ENCODE measurements at regions not wholly inside any gene's neighbourhood (a gene's known extent, or its start where the extent isn't known, plus 50 kb on each side); places are given as distances from the start of the nearest gene placed in this dataset.

- DNase-seq (ENCODE audit: low read depth, low spot score): no peak
- H3K4me3 ChIP-seq (replicated peaks in 1 of 3; ENCODE audit: insufficient read depth in 1 of 3, low read depth in 1 of 3, low read length in 3 of 3): no peak overlapping the region
- ChIA-PET POLR2A (no interaction called here), CTCF (no interaction called here)
- H3K4me2 ChIP-seq (ENCODE audit: insufficient read depth, low read length): no peak overlapping the region
- H3K27ac ChIP-seq (ENCODE audit: insufficient read depth, low read depth, low read length): no peak overlapping the region
- no peak overlapping the region for H3K9ac ChIP-seq (replicated peaks; ENCODE audit: extremely low read depth, insufficient read depth, low read length)
- intact Hi-C loops (cut with micrococcal nuclease): no loop called here
- H2AFZ ChIP-seq (ENCODE audit: low read depth, low read length): no peak overlapping the region
- H4K20me1 ChIP-seq (replicated peaks; ENCODE audit: control insufficient read depth, extremely low read depth, insufficient read depth, low read length): no peaks in the 10 kb centered on the region
- no peaks in the 10 kb centered on the region for H3K9me1 ChIP-seq (replicated peaks; ENCODE audit: control insufficient read depth, extremely low read depth, insufficient read depth, low read length)
- no peak for TF ChIP-seq POLR2A (IDR thresholded peaks at IDR 0.05; ENCODE audit: low read depth, low read length)
- TF ChIP-seq CTCF (IDR thresholded peaks at IDR 0.05; ENCODE audit: extremely low read depth in 1 of 2, insufficient read depth in 1 of 2, low read depth in 1 of 2, low read length in 2 of 2): no peak
- no peak for TF ChIP-seq MAX (IDR thresholded peaks at IDR 0.05; ENCODE audit: insufficient read depth, insufficient read length)
- no peak for TF ChIP-seq GATA2 (IDR thresholded peaks at IDR 0.05; ENCODE audit: insufficient read depth, insufficient read length, low read depth, low read length)
- TF ChIP-seq MYC (IDR thresholded peaks at IDR 0.05; ENCODE audit: low read depth, low read length): no peak
- TF ChIP-seq JUN (IDR thresholded peaks at IDR 0.05; ENCODE audit: borderline replicate concordance, insufficient read depth, insufficient read length, low read depth): no peak
- no peak for TF ChIP-seq EZH2 (IDR thresholded peaks at IDR 0.05; ENCODE audit: borderline replicate concordance, low read depth, low read length, severe bottlenecking)
- TF ChIP-seq POLR2AphosphoS5 (IDR thresholded peaks at IDR 0.05; ENCODE audit: insufficient read depth, low read depth, low read length): no peak
- TF ChIP-seq FOS (IDR thresholded peaks at IDR 0.05; ENCODE audit: borderline replicate concordance, insufficient read depth, low read length): no peak
- no peaks in the 10 kb centered on the region for H3K9me3 ChIP-seq (replicated peaks; ENCODE audit: control insufficient read depth, insufficient read depth, low read length)
- BruUV-seq (replicated peaks): no TSS peak
- dilution Hi-C loops (cut with MboI; ENCODE audit: extremely low pct_ligation_motif_present, low sequenced_read_pairs): no loop called here
- no peak for FAIRE-seq
- H3K27me3 ChIP-seq (ENCODE audit: control insufficient read depth in 2 of 2, insufficient read depth in 2 of 2, low read length in 2 of 2): no peaks in the 10 kb centered on the region
- no peaks in the 10 kb centered on the region for H3K79me2 ChIP-seq (ENCODE audit: control insufficient read depth, insufficient read depth, low read length)
- no peaks in the 10 kb centered on the region for H3K36me3 ChIP-seq (ENCODE audit: control insufficient read depth in 2 of 2, extremely low read depth in 1 of 2, insufficient read depth in 2 of 2, low read length in 2 of 2)
- no peaks in the 10 kb centered on the region for H3K4me1 ChIP-seq (ENCODE audit: control insufficient read depth, extremely low read depth, insufficient read depth, low read length)
These were observed 306.8 kb downstream of the PDHA2 start for GRCh38 chr4:96146686-96147085.
